GM12875 (cell line): ENCODE measurements at regions not wholly inside any gene's neighbourhood (a gene's known extent, or its start where the extent isn't known, plus 50 kb on each side); places are given as distances from the start of the nearest gene placed in this dataset.

Experiments used
- H3K4me3 ChIP-seq: one replicate; pipeline ENCODE4 v1.5.1; 2011; ENCODE audit warnings: low read depth, low read length, control low read depth
- CTCF ChIP-seq: IDR thresholded peaks from 2 replicates; pipeline ENCODE4 v1.5.1; 2011; ENCODE audit warnings: low read depth, mild to moderate bottlenecking, control low read depth, inconsistent platforms, low read length, moderate library complexity, borderline replicate concordance; ENCODE audit not compliant: insufficient read depth

- peak overlapping the region; percentile 59 for H3K4me3 ChIP-seq
- TF ChIP-seq CTCF, result no peak
Measured at GRCh38 chr3:124584245-124584551, 146.1 kb upstream of the UMPS start.

GRCh38 chr3:124584552-124585391, 145.5 kb upstream of the UMPS start:
- TF ChIP-seq CTCF, result no peak
- peak overlapping the region; percentile 59 for H3K4me3 ChIP-seq

- no peak overlapping the region for H3K4me3 ChIP-seq
- no peak for TF ChIP-seq CTCF
Measured at GRCh38 chr3:124586126-124587052, 143.9 kb upstream of the UMPS start.

GRCh38 chr3:124587053-124587408, 143.2 kb upstream of the UMPS start:
- H3K4me3 ChIP-seq, result no peak overlapping the region
- TF ChIP-seq CTCF, result no peak

GRCh38 chr3:124588036-124588435, 142.2 kb upstream of the UMPS start:
- TF ChIP-seq CTCF, result no peak
- H3K4me3 ChIP-seq, result no peak overlapping the region

- no peak overlapping the region for H3K4me3 ChIP-seq
- no peak for TF ChIP-seq CTCF
Measured at GRCh38 chr3:124588794-124589193, 141.5 kb upstream of the UMPS start.
